H1 (cell line): ENCODE measurements at regions not wholly inside any gene's neighbourhood (a gene's known extent, or its start where the extent isn't known, plus 50 kb on each side); places are given as distances from the start of the nearest gene placed in this dataset.

Source experiments
- CTCF ChIA-PET: fragments of 300-600 bp; sonication (Branson Sonifier 250); formaldehyde crosslinking; loops from one replicate; lab custom pipeline; 2021; ENCODE audit not compliant: partially characterized antibody; lab: Charles Lee
- POLR2A ChIA-PET: fragments of 300-600 bp; sonication (Branson Sonifier 250); formaldehyde crosslinking; loops from one replicate; lab custom pipeline; 2021; ENCODE audit warnings: inconsistent platforms; ENCODE audit not compliant: partially characterized antibody; lab: Charles Lee
- DNase-seq, 2 experiments: peaks; one replicate each; pipeline versions ENCODE4 v3.0.0 to v3.0.0-alpha.2; 2010 to 2022; ENCODE audit warnings: low spot score in 2 of 2, low read depth in 1 of 2, mixed read lengths in 1 of 2
- FAIRE-seq: peaks from 2 replicates; lab custom pipeline; 2011; peaks lifted over from hg19 to GRCh38; lab: Jason Lieb, UNC
- H2AFZ ChIP-seq: 2 replicates; pipeline ENCODE4 v1.8.1; 2012; ENCODE audit warnings: low read length, inconsistent platforms
- H2AK5ac ChIP-seq: 2 replicates; pipeline ENCODE4 v1.6.1; 2013; ENCODE audit warnings: low read depth, low read length
- H2BK120ac ChIP-seq: replicated peaks from 2 replicates; pipeline ENCODE3; 2013; ENCODE audit warnings: low read depth, low read length, inconsistent platforms
- H2BK12ac ChIP-seq: 2 replicates; pipeline ENCODE4 v1.6.1; 2013; ENCODE audit warnings: low read depth, low read length
- H2BK15ac ChIP-seq: 2 replicates; pipeline ENCODE4 v1.6.1; 2013; ENCODE audit warnings: low read length
- H2BK20ac ChIP-seq: 2 replicates; pipeline ENCODE4 v1.6.1; 2013; ENCODE audit warnings: low read length
- H2BK5ac ChIP-seq: 2 replicates; pipeline ENCODE4 v1.6.1; 2013; ENCODE audit warnings: low read depth, low read length
- H3K14ac ChIP-seq: 2 replicates; pipeline ENCODE4 v1.6.1; 2013; ENCODE audit warnings: inconsistent platforms; ENCODE audit not compliant: insufficient read length
- H3K18ac ChIP-seq: 2 replicates; pipeline ENCODE4 v1.6.1; 2013; ENCODE audit warnings: low read length; ENCODE audit errors: extremely low read depth
- H3K23ac ChIP-seq: 2 replicates; pipeline ENCODE4 v1.6.1; 2013; ENCODE audit warnings: inconsistent platforms; ENCODE audit not compliant: insufficient read length
- H3K23me2 ChIP-seq: 2 replicates; pipeline ENCODE4 v1.6.1; 2013; ENCODE audit warnings: low read depth, low read length
- H3K27ac ChIP-seq: 2 replicates; pipeline ENCODE4 v1.6.1; 2011; ENCODE audit warnings: low read depth, low read length, inconsistent platforms
- H3K27me3 ChIP-seq, 4 experiments: replicated peaks in 1 of 4; 1 replicate in 1 of 4; 2 replicates in 3 of 4; pipeline versions ENCODE4 v1.6.1 to v1.8.1; 2011 to 2013; ENCODE audit warnings: low read length in 3 of 4, mild to moderate bottlenecking in 3 of 4, inconsistent platforms in 2 of 4, mixed read lengths in 2 of 4, moderate library complexity in 1 of 4; ENCODE audit not compliant: control insufficient read depth in 3 of 4, insufficient read depth in 3 of 4; ENCODE audit errors: extremely low read depth in 1 of 4
- H3K36me3 ChIP-seq, 4 experiments: 2 replicates each; pipeline versions ENCODE4 v1.6.1 to v1.8.1; 2011 to 2013; ENCODE audit warnings: mild to moderate bottlenecking in 4 of 4, low read length in 3 of 4, moderate library complexity in 2 of 4, control low read depth in 1 of 4, inconsistent platforms in 1 of 4; ENCODE audit not compliant: insufficient read depth in 4 of 4, control insufficient read depth in 2 of 4
- H3K4ac ChIP-seq: replicated peaks from 2 replicates; pipeline ENCODE3; 2013; ENCODE audit warnings: low read length, low read depth, mixed read lengths, inconsistent platforms; ENCODE audit not compliant: insufficient read length
- H3K4me1 ChIP-seq, 4 experiments: replicated peaks in 1 of 4; 1 replicate in 1 of 4; 2 replicates in 3 of 4; pipeline versions ENCODE4 v1.6.1 to v1.8.1; 2011 to 2013; ENCODE audit warnings: low read length in 3 of 4, inconsistent platforms in 2 of 4, mixed read lengths in 1 of 4; ENCODE audit not compliant: insufficient read depth in 4 of 4, control insufficient read depth in 3 of 4
- H3K4me2 ChIP-seq, 2 experiments: 2 replicates each; pipeline versions ENCODE4 v1.6.1 to v1.8.1; 2011 to 2013; ENCODE audit warnings: low read depth in 2 of 2, low read length in 2 of 2, control low read depth in 1 of 2, inconsistent platforms in 1 of 2, mild to moderate bottlenecking in 1 of 2; ENCODE audit not compliant: insufficient read depth in 1 of 2
- H3K4me3 ChIP-seq, 4 experiments: fragments of 200-600, 300-600 bp in 1 of 4; sonication (generic), shearing (Covaris generic), sonication (Bioruptor Twin) in 1 of 4; 2 replicates each; pipeline versions ENCODE4 v1.5.1 to v1.8.1; 2011 to 2016; ENCODE audit warnings: low read length in 4 of 4, low read depth in 3 of 4, control low read depth in 2 of 4, inconsistent platforms in 2 of 4, mild to moderate bottlenecking in 2 of 4, mixed read lengths in 1 of 4, moderate library complexity in 1 of 4; ENCODE audit not compliant: insufficient read depth in 2 of 4; ENCODE audit errors: extremely low read depth in 1 of 4
- H3K56ac ChIP-seq: replicated peaks from 2 replicates; pipeline ENCODE3; 2013; ENCODE audit warnings: low read depth, mild to moderate bottlenecking, mixed read lengths, low read length, inconsistent platforms; ENCODE audit not compliant: insufficient read length
- H3K79me1 ChIP-seq: 2 replicates; pipeline ENCODE4 v1.6.1; 2013; ENCODE audit warnings: low read depth, low read length, control low read depth
- H3K79me2 ChIP-seq, 2 experiments: 2 replicates each; pipeline versions ENCODE4 v1.6.1 to v1.8.1; 2012 to 2013; ENCODE audit warnings: low read length in 2 of 2, mild to moderate bottlenecking in 2 of 2, inconsistent platforms in 1 of 2; ENCODE audit not compliant: insufficient read depth in 2 of 2, control insufficient read depth in 1 of 2
- H3K9ac ChIP-seq, 4 experiments: replicated peaks in 1 of 4; 1 replicate in 1 of 4; 2 replicates in 3 of 4; pipeline versions ENCODE4 v1.6.1 to v1.8.1; 2011 to 2013; ENCODE audit warnings: low read depth in 3 of 4, low read length in 3 of 4, control low read depth in 2 of 4, mild to moderate bottlenecking in 2 of 4, moderate library complexity in 2 of 4, inconsistent platforms in 1 of 4; ENCODE audit errors: extremely low read depth in 1 of 4
- H3K9me3 ChIP-seq, 2 experiments: 2 replicates each; pipeline versions ENCODE4 v1.6.1 to v1.8.1; 2012 to 2013; ENCODE audit warnings: mild to moderate bottlenecking in 2 of 2, moderate library complexity in 2 of 2, control low read depth in 1 of 2, inconsistent platforms in 1 of 2, low read depth in 1 of 2, low read length in 1 of 2, mixed read lengths in 1 of 2; ENCODE audit not compliant: insufficient read depth in 2 of 2
- H4K20me1 ChIP-seq, 2 experiments: replicated peaks in 1 of 2; 2 replicates each; pipeline versions ENCODE3 to v1.8.1; 2011 to 2013; ENCODE audit warnings: inconsistent platforms in 2 of 2, low read length in 2 of 2, mild to moderate bottlenecking in 1 of 2; ENCODE audit not compliant: insufficient read depth in 2 of 2, control insufficient read depth in 1 of 2
- H4K5ac ChIP-seq: 2 replicates; pipeline ENCODE4 v1.6.1; 2013; ENCODE audit warnings: low read length, low read depth, mixed read lengths, inconsistent platforms; ENCODE audit not compliant: insufficient read length
- H4K8ac ChIP-seq: 2 replicates; pipeline ENCODE4 v1.8.0; 2013; ENCODE audit warnings: mild to moderate bottlenecking, moderate library complexity, low read length, inconsistent platforms; ENCODE audit not compliant: insufficient read depth; ENCODE audit errors: extremely low read depth
- H4K91ac ChIP-seq: replicated peaks from 2 replicates; pipeline ENCODE3; 2013; ENCODE audit warnings: low read length, mixed read lengths, inconsistent platforms; ENCODE audit not compliant: insufficient read length
- ATF2 ChIP-seq: IDR thresholded peaks from 2 replicates; pipeline ENCODE4 v1.6.1; 2012; ENCODE audit warnings: low read length, inconsistent platforms
- CHD2 ChIP-seq: IDR thresholded peaks from 2 replicates; pipeline ENCODE4 v1.6.1; 2012; ENCODE audit warnings: low read length, improper control_type of control experiment
- EGR1 ChIP-seq: IDR thresholded peaks from 2 replicates; pipeline ENCODE4 v1.6.1; 2011; ENCODE audit warnings: low read depth, low read length, borderline replicate concordance
- FOSL1 ChIP-seq: IDR thresholded peaks from 2 replicates; pipeline ENCODE4 v1.6.1; 2011; ENCODE audit warnings: mild to moderate bottlenecking, low read depth, low read length, moderate library complexity; ENCODE audit not compliant: insufficient read depth
- NRF1 ChIP-seq: IDR thresholded peaks from 2 replicates; pipeline ENCODE4 v1.6.1; 2011; ENCODE audit warnings: mild to moderate bottlenecking, low read depth, low read length, improper control_type of control experiment
- SIRT6 ChIP-seq: IDR thresholded peaks from one replicate; pipeline ENCODE4 v1.7.1; 2012; ENCODE audit warnings: low read length, inconsistent platforms
- SP1 ChIP-seq: IDR thresholded peaks from 2 replicates; pipeline ENCODE4 v1.6.1; 2011; ENCODE audit warnings: low read depth, low read length
- TAF7 ChIP-seq: optimal IDR thresholded peaks from 2 replicates; pipeline ENCODE3; 2011; ENCODE audit warnings: low read depth, mild to moderate bottlenecking, inconsistent platforms, low read length, moderate library complexity, borderline replicate concordance
- TBP ChIP-seq: IDR thresholded peaks from 2 replicates; pipeline ENCODE4 v1.6.1; 2011; ENCODE audit warnings: low read depth, low read length, improper control_type of control experiment
- USF2 ChIP-seq: IDR thresholded peaks from 2 replicates; pipeline ENCODE4 v1.6.1; 2011; ENCODE audit warnings: low read length, improper control_type of control experiment
- YY1 ChIP-seq: IDR thresholded peaks from 2 replicates; pipeline ENCODE4 v1.6.1; 2011; ENCODE audit warnings: low read depth, mild to moderate bottlenecking, low read length
- WGBS, 2 experiments: shearing (Covaris generic) in 1 of 2; methylation state at CpG; one replicate each; pipeline versions ENCODE4 v1.1.6 to v1.1.7; 2013 to 2015; ENCODE audit warnings: low lambda C conversion rate in 2 of 2, mixed read lengths in 2 of 2, inconsistent platforms in 1 of 2, low coverage in 1 of 2, missing lambda C conversion rate in 1 of 2; ENCODE audit not compliant: insufficient replicate concordance in 2 of 2, insufficient coverage in 1 of 2, insufficient read length in 1 of 2; ENCODE audit errors: extremely low coverage in 1 of 2, missing lambda C conversion rate in 1 of 2; 5-methylcytosine and 5-hydroxymethylcytosine counted together

- no peak overlapping the region for H4K8ac ChIP-seq
- H3K23ac ChIP-seq: no peak overlapping the region
- H3K18ac ChIP-seq: no peak overlapping the region
- no peak overlapping the region for H3K4me3 ChIP-seq
- no peak overlapping the region for H2BK12ac ChIP-seq
- no peak overlapping the region for H2BK120ac ChIP-seq
- H2AFZ ChIP-seq: no peak overlapping the region
- H3K36me3 ChIP-seq: no peaks in the 10 kb centered on the region
- POLR2A ChIA-PET: no interaction called here
- no peak for DNase-seq
- H3K23me2 ChIP-seq: peaks cover 3% of the 10 kb centered on the region; the same call in 1 of the 2 replicates
- no peak overlapping the region for H2AK5ac ChIP-seq
- no peaks in the 10 kb centered on the region for H3K79me2 ChIP-seq
- no peak for TF ChIP-seq USF2
- TF ChIP-seq ATF2: no peak
- TF ChIP-seq TAF7: no peak
- TF ChIP-seq YY1: no peak
- no peak for TF ChIP-seq SIRT6
- TF ChIP-seq TBP: no peak
- no peak for TF ChIP-seq NRF1
- TF ChIP-seq EGR1: no peak
- TF ChIP-seq SP1: no peak
- TF ChIP-seq CHD2: no peak
- TF ChIP-seq FOSL1: no peak
- H2BK15ac ChIP-seq: no peak overlapping the region
- H3K9ac ChIP-seq: no peak overlapping the region
- H4K20me1 ChIP-seq: no peaks in the 10 kb centered on the region
- H3K4ac ChIP-seq: no peak overlapping the region
- no peak overlapping the region for H2BK20ac ChIP-seq
- H4K5ac ChIP-seq: no peak overlapping the region
- WGBS, 2 experiments: 71% methylated on average over 10 of the region's 10 CpGs; no CpG with 5 or more reads in 1 of the 2 experiments
- no peak overlapping the region for H3K27ac ChIP-seq
- H3K14ac ChIP-seq: no peak overlapping the region
- no peak overlapping the region for H4K91ac ChIP-seq
- H3K56ac ChIP-seq: no peak overlapping the region
- H2BK5ac ChIP-seq: no peak overlapping the region
- CTCF ChIA-PET: no interaction called here
- H3K79me1 ChIP-seq: no peaks in the 10 kb centered on the region
- no peaks in the 10 kb centered on the region for H3K4me1 ChIP-seq
- no peak overlapping the region for H3K4me2 ChIP-seq
- H3K9me3 ChIP-seq: peaks cover 87 to 91% of the 10 kb centered on the region in 2 experiments
- FAIRE-seq: no peak
- H3K27me3 ChIP-seq: no peaks in the 10 kb centered on the region
Observed at GRCh38 chr22:47335460-47335859, 573.0 kb downstream of the TBC1D22A start.
